ENCODE measurements at regions not wholly inside any gene's neighbourhood (a gene's known extent, or its start where the extent isn't known, plus 50 kb on each side); places are given as distances from the start of the nearest gene placed in this dataset.
"Not testable (repeated sequence)": the region's sequence is repeated elsewhere in the genome, so short reads cannot be mapped to it uniquely, and the experiment has no call there.

DNA sequence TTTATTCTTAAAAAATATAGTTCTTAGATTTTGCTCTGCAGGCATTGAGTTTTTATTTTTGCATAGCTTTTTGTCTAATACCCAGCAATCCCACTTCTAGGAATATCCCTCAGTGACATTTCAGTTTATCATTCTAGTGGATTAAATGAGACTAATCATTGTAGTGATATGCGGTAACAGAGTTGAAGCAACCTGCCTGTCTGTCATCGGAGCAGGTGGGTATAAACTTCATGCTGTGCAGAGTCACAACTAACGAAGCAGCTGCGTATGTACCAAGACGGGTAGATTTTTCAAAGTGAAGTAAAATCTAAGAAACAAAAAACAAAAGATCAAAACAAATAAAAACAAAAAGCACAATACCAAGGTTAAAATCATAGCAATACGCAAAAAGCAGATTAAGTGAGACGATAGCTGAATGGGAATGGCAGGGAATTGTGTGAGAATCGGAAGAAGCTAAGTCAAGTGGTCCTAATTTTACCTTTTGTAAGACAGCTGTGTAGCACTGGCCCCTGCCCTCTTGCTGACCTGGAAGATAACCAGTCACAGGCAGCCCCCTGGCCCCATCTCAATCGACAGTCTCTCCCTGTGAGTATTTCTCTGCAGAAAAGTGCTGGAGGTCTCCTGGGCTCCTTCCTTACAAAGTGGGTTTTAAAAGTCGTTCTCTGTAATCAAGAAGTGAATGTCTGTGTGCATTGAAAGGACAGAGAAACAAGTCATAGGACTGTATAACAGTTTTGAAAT is 169.2 kb downstream of the OR2B2 start (continued):
- TF ChIP-seq, protein P1, sequence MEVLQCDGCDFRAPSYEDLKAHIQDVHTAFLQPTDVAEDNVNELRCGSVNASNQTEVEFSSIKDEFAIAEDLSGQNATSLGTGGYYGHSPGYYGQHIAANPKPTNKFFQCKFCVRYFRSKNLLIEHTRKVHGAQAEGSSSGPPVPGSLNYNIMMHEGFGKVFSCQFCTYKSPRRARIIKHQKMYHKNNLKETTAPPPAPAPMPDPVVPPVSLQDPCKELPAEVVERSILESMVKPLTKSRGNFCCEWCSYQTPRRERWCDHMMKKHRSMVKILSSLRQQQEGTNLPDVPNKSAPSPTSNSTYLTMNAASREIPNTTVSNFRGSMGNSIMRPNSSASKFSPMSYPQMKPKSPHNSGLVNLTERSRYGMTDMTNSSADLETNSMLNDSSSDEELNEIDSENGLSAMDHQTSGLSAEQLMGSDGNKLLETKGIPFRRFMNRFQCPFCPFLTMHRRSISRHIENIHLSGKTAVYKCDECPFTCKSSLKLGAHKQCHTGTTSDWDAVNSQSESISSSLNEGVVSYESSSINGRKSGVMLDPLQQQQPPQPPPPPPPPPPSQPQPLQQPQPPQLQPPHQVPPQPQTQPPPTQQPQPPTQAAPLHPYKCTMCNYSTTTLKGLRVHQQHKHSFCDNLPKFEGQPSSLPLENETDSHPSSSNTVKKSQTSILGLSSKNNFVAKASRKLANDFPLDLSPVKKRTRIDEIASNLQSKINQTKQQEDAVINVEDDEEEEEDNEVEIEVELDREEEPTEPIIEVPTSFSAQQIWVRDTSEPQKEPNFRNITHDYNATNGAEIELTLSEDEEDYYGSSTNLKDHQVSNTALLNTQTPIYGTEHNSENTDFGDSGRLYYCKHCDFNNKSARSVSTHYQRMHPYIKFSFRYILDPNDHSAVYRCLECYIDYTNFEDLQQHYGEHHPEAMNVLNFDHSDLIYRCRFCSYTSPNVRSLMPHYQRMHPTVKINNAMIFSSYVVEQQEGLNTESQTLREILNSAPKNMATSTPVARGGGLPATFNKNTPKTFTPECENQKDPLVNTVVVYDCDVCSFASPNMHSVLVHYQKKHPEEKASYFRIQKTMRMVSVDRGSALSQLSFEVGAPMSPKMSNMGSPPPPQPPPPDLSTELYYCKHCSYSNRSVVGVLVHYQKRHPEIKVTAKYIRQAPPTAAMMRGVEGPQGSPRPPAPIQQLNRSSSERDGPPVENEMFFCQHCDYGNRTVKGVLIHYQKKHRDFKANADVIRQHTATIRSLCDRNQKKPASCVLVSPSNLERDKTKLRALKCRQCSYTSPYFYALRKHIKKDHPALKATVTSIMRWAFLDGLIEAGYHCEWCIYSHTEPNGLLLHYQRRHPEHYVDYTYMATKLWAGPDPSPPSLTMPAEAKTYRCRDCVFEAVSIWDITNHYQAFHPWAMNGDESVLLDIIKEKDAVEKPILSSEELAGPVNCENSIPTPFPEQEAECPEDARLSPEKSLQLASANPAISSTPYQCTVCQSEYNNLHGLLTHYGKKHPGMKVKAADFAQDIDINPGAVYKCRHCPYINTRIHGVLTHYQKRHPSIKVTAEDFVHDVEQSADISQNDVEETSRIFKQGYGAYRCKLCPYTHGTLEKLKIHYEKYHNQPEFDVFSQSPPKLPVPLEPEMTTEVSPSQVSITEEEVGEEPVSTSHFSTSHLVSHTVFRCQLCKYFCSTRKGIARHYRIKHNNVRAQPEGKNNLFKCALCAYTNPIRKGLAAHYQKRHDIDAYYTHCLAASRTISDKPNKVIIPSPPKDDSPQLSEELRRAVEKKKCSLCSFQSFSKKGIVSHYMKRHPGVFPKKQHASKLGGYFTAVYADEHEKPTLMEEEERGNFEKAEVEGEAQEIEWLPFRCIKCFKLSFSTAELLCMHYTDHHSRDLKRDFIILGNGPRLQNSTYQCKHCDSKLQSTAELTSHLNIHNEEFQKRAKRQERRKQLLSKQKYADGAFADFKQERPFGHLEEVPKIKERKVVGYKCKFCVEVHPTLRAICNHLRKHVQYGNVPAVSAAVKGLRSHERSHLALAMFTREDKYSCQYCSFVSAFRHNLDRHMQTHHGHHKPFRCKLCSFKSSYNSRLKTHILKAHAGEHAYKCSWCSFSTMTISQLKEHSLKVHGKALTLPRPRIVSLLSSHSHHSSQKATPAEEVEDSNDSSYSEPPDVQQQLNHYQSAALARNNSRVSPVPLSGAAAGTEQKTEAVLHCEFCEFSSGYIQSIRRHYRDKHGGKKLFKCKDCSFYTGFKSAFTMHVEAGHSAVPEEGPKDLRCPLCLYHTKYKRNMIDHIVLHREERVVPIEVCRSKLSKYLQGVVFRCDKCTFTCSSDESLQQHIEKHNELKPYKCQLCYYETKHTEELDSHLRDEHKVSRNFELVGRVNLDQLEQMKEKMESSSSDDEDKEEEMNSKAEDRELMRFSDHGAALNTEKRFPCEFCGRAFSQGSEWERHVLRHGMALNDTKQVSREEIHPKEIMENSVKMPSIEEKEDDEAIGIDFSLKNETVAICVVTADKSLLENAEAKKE (CRISPR knock-in tag; IDR thresholded peaks at IDR 0.05): no peak
- TF ChIP-seq, protein P2, sequence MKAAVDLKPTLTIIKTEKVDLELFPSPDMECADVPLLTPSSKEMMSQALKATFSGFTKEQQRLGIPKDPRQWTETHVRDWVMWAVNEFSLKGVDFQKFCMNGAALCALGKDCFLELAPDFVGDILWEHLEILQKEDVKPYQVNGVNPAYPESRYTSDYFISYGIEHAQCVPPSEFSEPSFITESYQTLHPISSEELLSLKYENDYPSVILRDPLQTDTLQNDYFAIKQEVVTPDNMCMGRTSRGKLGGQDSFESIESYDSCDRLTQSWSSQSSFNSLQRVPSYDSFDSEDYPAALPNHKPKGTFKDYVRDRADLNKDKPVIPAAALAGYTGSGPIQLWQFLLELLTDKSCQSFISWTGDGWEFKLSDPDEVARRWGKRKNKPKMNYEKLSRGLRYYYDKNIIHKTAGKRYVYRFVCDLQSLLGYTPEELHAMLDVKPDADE (IDR thresholded peaks at IDR 0.05): no peak
- TF ChIP-seq ZNF331 (CRISPR knock-in tag; IDR thresholded peaks at IDR 0.05; ENCODE audit: low read depth): no peak

DNA sequence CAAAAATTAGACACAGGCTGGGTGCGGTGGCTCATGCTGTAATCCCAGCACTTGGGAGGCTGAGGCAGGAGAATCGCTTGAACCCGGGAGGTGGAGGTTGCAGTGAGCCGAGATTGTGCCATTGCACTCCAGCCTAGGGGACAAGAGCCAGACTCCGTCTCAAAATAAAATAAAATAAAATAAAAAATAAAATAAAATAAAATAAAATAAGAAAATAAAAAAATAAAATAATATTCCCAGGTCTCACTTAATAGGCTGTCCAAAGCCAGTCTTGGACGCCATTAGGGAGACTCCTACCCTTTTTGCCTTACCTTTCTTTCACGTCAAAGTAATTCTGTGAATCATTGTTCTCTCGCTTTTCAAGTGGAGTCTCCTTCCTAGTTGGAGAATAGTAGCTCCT is 172.3 kb downstream of the OR2B2 start:
- H3K9me2 ChIP-seq (ENCODE audit: insufficient read depth); H3K9me3 Mint-ChIP-seq; DNase-seq (ENCODE audit: low spot score); H3K4me3 Mint-ChIP-seq; H3F3A ChIP-seq (replicated peaks; ENCODE audit: low read depth); H3K27ac Mint-ChIP-seq; H3K36me3 ChIP-seq (ENCODE audit: insufficient read depth); H3K4me3 ChIP-seq; ATAC-seq; H2AFZ ChIP-seq; H3K27ac ChIP-seq (ENCODE audit: low read depth); H3K36me3 Mint-ChIP-seq (ENCODE audit: low read depth); H3K79me2 ChIP-seq (replicated peaks; ENCODE audit: insufficient read depth); H3K4me1 Mint-ChIP-seq; H3K4me1 ChIP-seq (ENCODE audit: insufficient read depth); H3K4me2 ChIP-seq: not testable (repeated sequence)
- H3K27me3 Mint-ChIP-seq (ENCODE audit: insufficient read depth, low read depth, poor library complexity): peaks cover 29% of the 10 kb centered on the region
- Histone ChIP-seq H3K27me3 (ENCODE audit: insufficient read depth) (peaks cover 52% of the 10 kb centered on the region), H4K20me1 (replicated peaks; ENCODE audit: insufficient read depth) (peaks cover 17% of the 10 kb centered on the region; the same call in 1 of the 2 replicates)
